ENCODE measurements at regions not wholly inside any gene's neighbourhood (a gene's known extent, or its start where the extent isn't known, plus 50 kb on each side); places are given as distances from the start of the nearest gene placed in this dataset.

GRCh38 chr7:142542942-142543341, 206.3 kb upstream of the PRSS1 start:
- Histone ChIP-seq H3K36me3 (no peaks in the 10 kb centered on the region), H3K9me3 (no peaks in the 10 kb centered on the region), H3K27ac (no peak overlapping the region), H3K4me3 (no peak overlapping the region), H3K4me1 (no peaks in the 10 kb centered on the region), H3K27me3 (no peaks in the 10 kb centered on the region)
- no peak for DNase-seq (ENCODE audit: low spot score in 2 of 2)
- TF ChIP-seq CTCF (IDR thresholded peaks at IDR 0.05) (no peak), POLR2A (IDR thresholded peaks at IDR 0.05) (no peak), EP300 (IDR thresholded peaks at IDR 0.05) (no peak)
- 63 to 80% methylated on average over 2 of the region's 2 CpGs for WGBS, 2 donors

- WGBS, 2 donors: 67 to 88% methylated on average over 1 of the region's 1 CpG
- TF ChIP-seq POLR2A (IDR thresholded peaks at IDR 0.05) (no peak), EP300 (IDR thresholded peaks at IDR 0.05) (no peak)
- Histone ChIP-seq H3K27ac (no peak overlapping the region), H3K36me3 (no peaks in the 10 kb centered on the region), H3K4me1 (no peaks in the 10 kb centered on the region), H3K27me3 (no peaks in the 10 kb centered on the region), H3K4me3 (no peak overlapping the region), H3K9me3 (no peaks in the 10 kb centered on the region)
- no peak for DNase-seq (ENCODE audit: low spot score in 2 of 2)
Observed at GRCh38 chr7:142542105-142542504, 207.2 kb upstream of the PRSS1 start.

- 66 to 68% methylated on average over 2 of the region's 2 CpGs for WGBS, 2 donors
- no peaks in the 10 kb centered on the region for H3K27me3 ChIP-seq
- no peak for DNase-seq (ENCODE audit: low spot score in 2 of 2)
- no peaks in the 10 kb centered on the region for H3K36me3 ChIP-seq
- no peak overlapping the region for H3K4me3 ChIP-seq
- H3K4me1 ChIP-seq: peaks cover 0 to under 1% (median 0%) of the 10 kb centered on the region in 4 donors
- H3K27ac ChIP-seq: no peak overlapping the region
- H3K9me3 ChIP-seq: no peaks in the 10 kb centered on the region
- TF ChIP-seq EP300 (IDR thresholded peaks at IDR 0.05): no peak
- no peak for TF ChIP-seq POLR2A (IDR thresholded peaks at IDR 0.05)
- no peak for TF ChIP-seq CTCF (IDR thresholded peaks at IDR 0.05)
Observed at GRCh38 chr7:142540371-142540770, 208.9 kb upstream of the PRSS1 start.

GRCh38 chr7:142539901-142540300, 209.4 kb upstream of the PRSS1 start:
- H3K27me3 ChIP-seq: no peaks in the 10 kb centered on the region
- peaks cover 0 to 3% (median 0%) of the 10 kb centered on the region in 4 donors for H3K4me1 ChIP-seq
- no peak overlapping the region for H3K4me3 ChIP-seq
- no peak for DNase-seq (ENCODE audit: low spot score in 2 of 2)
- no peaks in the 10 kb centered on the region for H3K9me3 ChIP-seq
- no peak for TF ChIP-seq CTCF (IDR thresholded peaks at IDR 0.05)
- TF ChIP-seq EP300 (IDR thresholded peaks at IDR 0.05): no peak
- TF ChIP-seq POLR2A (IDR thresholded peaks at IDR 0.05): no peak
- 49 to 74% methylated on average over 1 of the region's 1 CpG for WGBS, 2 donors
- no peak overlapping the region for H3K27ac ChIP-seq
- H3K36me3 ChIP-seq: no peaks in the 10 kb centered on the region

GRCh38 chr7:142537760-142538159, 211.5 kb upstream of the PRSS1 start:
- Histone ChIP-seq H3K36me3 (no peaks in the 10 kb centered on the region), H3K27ac (no peak overlapping the region), H3K9me3 (no peaks in the 10 kb centered on the region), H3K4me3 (no peak overlapping the region), H3K27me3 (no peaks in the 10 kb centered on the region), H3K4me1 (peaks cover 0 to 3% (median 0%) of the 10 kb centered on the region in 4 donors)
- TF ChIP-seq EP300 (IDR thresholded peaks at IDR 0.05) (no peak), CTCF (IDR thresholded peaks at IDR 0.05) (no peak), POLR2A (IDR thresholded peaks at IDR 0.05) (no peak)
- WGBS, 2 donors: 87 to 88% methylated on average over 1 of the region's 1 CpG
- DNase-seq (ENCODE audit: low spot score in 2 of 2): no peak

Measured in tibial nerve (tissue), 4 donors.